ENCODE measurements at regions not wholly inside any gene's neighbourhood (a gene's known extent, or its start where the extent isn't known, plus 50 kb on each side); places are given as distances from the start of the nearest gene placed in this dataset.
"Not testable (repeated sequence)": the region's sequence is repeated elsewhere in the genome, so short reads cannot be mapped to it uniquely, and the experiment has no call there.

DNA sequence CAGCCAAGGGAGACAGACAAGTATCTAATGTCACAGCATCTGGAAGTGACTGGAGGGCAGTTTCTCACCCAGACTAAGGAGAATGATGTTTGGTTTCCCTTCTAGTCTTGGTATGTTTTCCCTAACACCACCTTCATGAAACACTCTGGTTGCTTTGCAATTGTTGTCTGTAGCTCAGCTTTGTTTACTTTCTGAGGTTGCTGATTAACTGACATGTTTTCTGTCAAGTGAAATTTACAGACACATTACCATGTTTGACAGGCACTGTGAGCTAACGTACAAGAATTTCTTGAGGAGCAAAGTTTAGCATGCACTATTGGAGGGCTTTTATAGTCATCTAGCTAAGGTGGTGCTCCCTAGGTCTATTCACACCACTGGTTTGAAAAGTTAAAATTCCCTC is 131.6 kb upstream of the NECTIN3 start:
- no peak for DNase-seq (ENCODE audit: low read depth in 1 of 2, low spot score in 1 of 2)
- no peaks in the 10 kb centered on the region for H3K27me3 ChIP-seq (ENCODE audit: insufficient read depth, poor library complexity, severe bottlenecking)
- TF ChIP-seq, protein P1, sequence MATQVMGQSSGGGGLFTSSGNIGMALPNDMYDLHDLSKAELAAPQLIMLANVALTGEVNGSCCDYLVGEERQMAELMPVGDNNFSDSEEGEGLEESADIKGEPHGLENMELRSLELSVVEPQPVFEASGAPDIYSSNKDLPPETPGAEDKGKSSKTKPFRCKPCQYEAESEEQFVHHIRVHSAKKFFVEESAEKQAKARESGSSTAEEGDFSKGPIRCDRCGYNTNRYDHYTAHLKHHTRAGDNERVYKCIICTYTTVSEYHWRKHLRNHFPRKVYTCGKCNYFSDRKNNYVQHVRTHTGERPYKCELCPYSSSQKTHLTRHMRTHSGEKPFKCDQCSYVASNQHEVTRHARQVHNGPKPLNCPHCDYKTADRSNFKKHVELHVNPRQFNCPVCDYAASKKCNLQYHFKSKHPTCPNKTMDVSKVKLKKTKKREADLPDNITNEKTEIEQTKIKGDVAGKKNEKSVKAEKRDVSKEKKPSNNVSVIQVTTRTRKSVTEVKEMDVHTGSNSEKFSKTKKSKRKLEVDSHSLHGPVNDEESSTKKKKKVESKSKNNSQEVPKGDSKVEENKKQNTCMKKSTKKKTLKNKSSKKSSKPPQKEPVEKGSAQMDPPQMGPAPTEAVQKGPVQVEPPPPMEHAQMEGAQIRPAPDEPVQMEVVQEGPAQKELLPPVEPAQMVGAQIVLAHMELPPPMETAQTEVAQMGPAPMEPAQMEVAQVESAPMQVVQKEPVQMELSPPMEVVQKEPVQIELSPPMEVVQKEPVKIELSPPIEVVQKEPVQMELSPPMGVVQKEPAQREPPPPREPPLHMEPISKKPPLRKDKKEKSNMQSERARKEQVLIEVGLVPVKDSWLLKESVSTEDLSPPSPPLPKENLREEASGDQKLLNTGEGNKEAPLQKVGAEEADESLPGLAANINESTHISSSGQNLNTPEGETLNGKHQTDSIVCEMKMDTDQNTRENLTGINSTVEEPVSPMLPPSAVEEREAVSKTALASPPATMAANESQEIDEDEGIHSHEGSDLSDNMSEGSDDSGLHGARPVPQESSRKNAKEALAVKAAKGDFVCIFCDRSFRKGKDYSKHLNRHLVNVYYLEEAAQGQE (IDR thresholded peaks at IDR 0.05; ENCODE audit: insufficient replicate concordance, low read depth), result no peak
- TF ChIP-seq GABPA (IDR thresholded peaks at IDR 0.05; ENCODE audit: low read depth), result no peak
- TF ChIP-seq SPI1 (IDR thresholded peaks at IDR 0.05; ENCODE audit: borderline replicate concordance, low read depth), result no peak
- TF ChIP-seq, protein P2, sequence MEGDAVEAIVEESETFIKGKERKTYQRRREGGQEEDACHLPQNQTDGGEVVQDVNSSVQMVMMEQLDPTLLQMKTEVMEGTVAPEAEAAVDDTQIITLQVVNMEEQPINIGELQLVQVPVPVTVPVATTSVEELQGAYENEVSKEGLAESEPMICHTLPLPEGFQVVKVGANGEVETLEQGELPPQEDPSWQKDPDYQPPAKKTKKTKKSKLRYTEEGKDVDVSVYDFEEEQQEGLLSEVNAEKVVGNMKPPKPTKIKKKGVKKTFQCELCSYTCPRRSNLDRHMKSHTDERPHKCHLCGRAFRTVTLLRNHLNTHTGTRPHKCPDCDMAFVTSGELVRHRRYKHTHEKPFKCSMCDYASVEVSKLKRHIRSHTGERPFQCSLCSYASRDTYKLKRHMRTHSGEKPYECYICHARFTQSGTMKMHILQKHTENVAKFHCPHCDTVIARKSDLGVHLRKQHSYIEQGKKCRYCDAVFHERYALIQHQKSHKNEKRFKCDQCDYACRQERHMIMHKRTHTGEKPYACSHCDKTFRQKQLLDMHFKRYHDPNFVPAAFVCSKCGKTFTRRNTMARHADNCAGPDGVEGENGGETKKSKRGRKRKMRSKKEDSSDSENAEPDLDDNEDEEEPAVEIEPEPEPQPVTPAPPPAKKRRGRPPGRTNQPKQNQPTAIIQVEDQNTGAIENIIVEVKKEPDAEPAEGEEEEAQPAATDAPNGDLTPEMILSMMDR (IDR thresholded peaks at IDR 0.05; ENCODE audit: insufficient read depth, low read length), result no peak
- no peak for TF ChIP-seq POLR2AphosphoS5 (IDR thresholded peaks at IDR 0.05; ENCODE audit: low read depth)
- no peak overlapping the region for H3K4me3 ChIP-seq (replicated peaks; ENCODE audit: insufficient read depth, low read length)
- H3K27ac ChIP-seq (replicated peaks), result no peak overlapping the region

DNA sequence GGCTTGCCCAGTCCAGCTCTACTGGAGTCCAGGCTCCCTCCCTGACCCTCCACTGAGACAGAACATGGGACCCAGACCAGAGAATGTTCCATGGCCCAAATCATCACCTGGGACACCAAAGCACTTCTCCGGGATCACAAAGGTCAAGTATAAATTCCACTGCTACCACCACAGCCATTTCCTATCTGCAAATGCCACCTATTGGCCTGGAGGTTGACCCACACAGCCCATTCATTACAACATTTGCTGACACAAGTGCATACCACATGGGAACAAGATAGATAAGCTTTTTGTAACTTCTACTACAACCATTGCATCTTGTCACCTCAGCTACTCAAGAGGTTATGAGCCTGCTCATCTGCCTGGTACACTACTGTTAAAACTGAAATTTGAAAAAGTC is 126.8 kb upstream of the NECTIN3 start:
- no peak for DNase-seq (ENCODE audit: low read depth in 1 of 2, low spot score in 1 of 2)
- no peak for TF ChIP-seq GABPA (IDR thresholded peaks at IDR 0.05; ENCODE audit: low read depth)
- no peak for TF ChIP-seq SPI1 (IDR thresholded peaks at IDR 0.05; ENCODE audit: borderline replicate concordance, low read depth)
- TF ChIP-seq, protein P1 (IDR thresholded peaks at IDR 0.05; ENCODE audit: insufficient replicate concordance, low read depth), result no peak
- no peak for TF ChIP-seq POLR2AphosphoS5 (IDR thresholded peaks at IDR 0.05; ENCODE audit: low read depth)
- TF ChIP-seq, protein P2 (IDR thresholded peaks at IDR 0.05; ENCODE audit: insufficient read depth, low read length), result no peak

DNA sequence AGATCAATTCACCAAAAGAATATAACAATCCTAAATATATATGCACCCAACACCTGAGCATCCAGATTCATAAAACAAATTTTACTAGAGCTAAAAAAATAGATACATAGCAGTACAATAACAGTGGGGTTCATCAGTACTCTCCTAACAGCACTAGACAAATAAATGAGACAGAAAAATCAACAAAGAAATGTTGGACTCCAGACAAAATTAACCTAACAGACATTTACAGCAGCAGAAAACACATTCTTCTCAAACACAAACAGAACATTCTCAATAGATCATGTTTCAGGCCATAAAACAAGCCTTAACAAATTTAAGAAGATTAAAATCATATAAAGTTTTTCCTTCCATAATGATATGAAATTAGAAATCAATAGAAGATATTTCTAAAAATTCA is 124.8 kb upstream of the NECTIN3 start:
- DNase-seq (ENCODE audit: low read depth in 1 of 2, low spot score in 1 of 2), result no peak
- Histone ChIP-seq H3K4me3 (replicated peaks; ENCODE audit: insufficient read depth, low read length) (no peak overlapping the region), H3K27me3 (ENCODE audit: insufficient read depth, poor library complexity, severe bottlenecking) (no peaks in the 10 kb centered on the region), H3K27ac (replicated peaks) (no peak overlapping the region)
- TF ChIP-seq, protein P2 (IDR thresholded peaks at IDR 0.05; ENCODE audit: insufficient read depth, low read length), result no peak
- TF ChIP-seq POLR2AphosphoS5 (IDR thresholded peaks at IDR 0.05; ENCODE audit: low read depth) (no peak), SPI1 (IDR thresholded peaks at IDR 0.05; ENCODE audit: borderline replicate concordance, low read depth) (no peak), GABPA (IDR thresholded peaks at IDR 0.05; ENCODE audit: low read depth) (no peak)
- TF ChIP-seq, protein P1 (IDR thresholded peaks at IDR 0.05; ENCODE audit: insufficient replicate concordance, low read depth), result no peak

More for the DNA sequence above, 126.8 kb upstream of the NECTIN3 start:
- no peak overlapping the region for H3K4me3 ChIP-seq (replicated peaks; ENCODE audit: insufficient read depth, low read length)
- no peaks in the 10 kb centered on the region for H3K27me3 ChIP-seq (ENCODE audit: insufficient read depth, poor library complexity, severe bottlenecking)
- H3K27ac ChIP-seq (replicated peaks), result no peak overlapping the region

DNA sequence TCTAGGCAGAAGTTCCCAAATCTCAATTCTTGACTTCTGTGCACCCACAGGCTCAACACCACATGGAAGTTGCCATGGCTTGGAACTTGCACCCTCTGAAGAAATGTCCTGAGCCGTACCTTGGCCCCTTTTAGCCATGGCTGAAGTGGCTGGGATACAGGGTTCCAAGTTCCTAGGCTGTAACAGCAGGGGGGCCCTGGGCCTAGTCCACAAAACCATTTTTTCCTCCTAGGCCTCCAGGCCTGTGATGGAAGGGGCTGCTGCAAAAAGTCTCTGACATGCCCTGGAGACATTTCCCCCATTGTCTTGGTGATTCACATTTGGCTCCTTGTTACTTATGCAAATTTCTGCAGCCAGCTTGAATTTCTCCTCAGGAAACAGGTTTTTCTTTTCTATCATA is 122.4 kb upstream of the NECTIN3 start:
- not testable (repeated sequence) for H3K27ac ChIP-seq (replicated peaks)

More for the DNA sequence above, 122.4 kb upstream of the NECTIN3 start:
- H3K4me3 ChIP-seq (replicated peaks; ENCODE audit: insufficient read depth, low read length); DNase-seq (ENCODE audit: low read depth in 1 of 2, low spot score in 1 of 2); H3K27me3 ChIP-seq (ENCODE audit: insufficient read depth, poor library complexity, severe bottlenecking): not testable (repeated sequence)
